BJ (cell line): ENCODE measurements at regions not wholly inside any gene's neighbourhood (a gene's known extent, or its start where the extent isn't known, plus 50 kb on each side); places are given as distances from the start of the nearest gene placed in this dataset.
"Not testable (repeated sequence)": the region's sequence is repeated elsewhere in the genome, so short reads cannot be mapped to it uniquely, and the experiment has no call there.

Experiments
- CTCF ChIA-PET: fragments of 350-600 bp; formaldehyde crosslinking; extraction: SDS; loops from one replicate; lab custom pipeline; 2021; ENCODE audit warnings: antibody characterized with exemption, inconsistent platforms; lab: Yijun Ruan, JAX
- POLR2A ChIA-PET: fragments of 300-600 bp; sonication (Branson Sonifier 250); formaldehyde crosslinking; extraction: SDS; loops from one replicate; lab custom pipeline; 2021; ENCODE audit warnings: antibody characterized with exemption; lab: Charles Lee
- DNase-seq: peaks from one replicate; pipeline ENCODE4 v3.0.0-alpha.2; 2011; ENCODE audit warnings: low read depth
- H3K27me3 ChIP-seq: 2 replicates; pipeline ENCODE4 v1.6.0; 2011; ENCODE audit warnings: low read length; ENCODE audit not compliant: control insufficient read depth, insufficient read depth
- H3K36me3 ChIP-seq: 2 replicates; pipeline ENCODE4 v1.5.1; 2011; ENCODE audit warnings: low read length; ENCODE audit not compliant: control insufficient read depth, insufficient read depth
- H3K4me3 ChIP-seq: 2 replicates; pipeline ENCODE4 v1.5.1; 2011; ENCODE audit warnings: low read depth, mild to moderate bottlenecking, control low read depth, low read length
- TF ChIP-seq, protein P1 (sequence below): IDR thresholded peaks from 2 replicates; pipeline ENCODE4 v1.5.1; 2011; ENCODE audit warnings: low read depth, mild to moderate bottlenecking, control low read depth, inconsistent platforms, low read length, moderate library complexity; ENCODE audit not compliant: insufficient read depth

DNA sequence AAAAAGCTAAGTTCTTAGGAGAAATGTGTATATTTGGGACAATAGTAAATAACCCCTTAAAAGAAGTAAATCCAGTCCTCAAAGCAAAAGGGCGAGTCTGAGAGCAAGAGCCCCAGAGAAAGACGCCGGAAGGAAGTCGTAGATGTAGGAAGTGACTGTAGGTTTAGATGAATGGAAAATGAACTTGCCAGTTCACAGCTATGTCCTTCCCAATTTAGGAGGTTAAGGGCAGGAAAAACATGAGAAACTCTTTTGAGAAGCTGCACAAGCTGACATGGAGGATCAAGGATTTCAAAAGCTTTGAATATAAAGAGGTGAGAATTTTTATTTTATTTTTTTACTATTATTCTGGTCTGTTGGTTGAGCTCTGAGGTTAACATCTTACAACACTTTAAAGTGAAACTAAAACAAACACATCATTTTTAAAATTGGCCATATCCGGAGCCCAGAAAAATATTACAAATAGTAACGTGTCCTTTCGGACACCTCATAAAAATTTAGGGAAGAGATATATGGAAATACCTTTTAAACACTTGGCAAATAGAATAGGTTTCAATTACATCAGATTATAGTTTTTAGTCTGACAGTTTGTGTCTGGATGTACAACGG is 1178.6 kb downstream of the MRPL39 start:
- no peaks in the 10 kb centered on the region for H3K36me3 ChIP-seq
- no peaks in the 10 kb centered on the region for H3K27me3 ChIP-seq
- no peak for DNase-seq
- TF ChIP-seq, protein P1, sequence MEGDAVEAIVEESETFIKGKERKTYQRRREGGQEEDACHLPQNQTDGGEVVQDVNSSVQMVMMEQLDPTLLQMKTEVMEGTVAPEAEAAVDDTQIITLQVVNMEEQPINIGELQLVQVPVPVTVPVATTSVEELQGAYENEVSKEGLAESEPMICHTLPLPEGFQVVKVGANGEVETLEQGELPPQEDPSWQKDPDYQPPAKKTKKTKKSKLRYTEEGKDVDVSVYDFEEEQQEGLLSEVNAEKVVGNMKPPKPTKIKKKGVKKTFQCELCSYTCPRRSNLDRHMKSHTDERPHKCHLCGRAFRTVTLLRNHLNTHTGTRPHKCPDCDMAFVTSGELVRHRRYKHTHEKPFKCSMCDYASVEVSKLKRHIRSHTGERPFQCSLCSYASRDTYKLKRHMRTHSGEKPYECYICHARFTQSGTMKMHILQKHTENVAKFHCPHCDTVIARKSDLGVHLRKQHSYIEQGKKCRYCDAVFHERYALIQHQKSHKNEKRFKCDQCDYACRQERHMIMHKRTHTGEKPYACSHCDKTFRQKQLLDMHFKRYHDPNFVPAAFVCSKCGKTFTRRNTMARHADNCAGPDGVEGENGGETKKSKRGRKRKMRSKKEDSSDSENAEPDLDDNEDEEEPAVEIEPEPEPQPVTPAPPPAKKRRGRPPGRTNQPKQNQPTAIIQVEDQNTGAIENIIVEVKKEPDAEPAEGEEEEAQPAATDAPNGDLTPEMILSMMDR = no peak
- POLR2A ChIA-PET = no interaction called here
- H3K4me3 ChIP-seq = no peak overlapping the region
- CTCF ChIA-PET = no interaction called here

DNA sequence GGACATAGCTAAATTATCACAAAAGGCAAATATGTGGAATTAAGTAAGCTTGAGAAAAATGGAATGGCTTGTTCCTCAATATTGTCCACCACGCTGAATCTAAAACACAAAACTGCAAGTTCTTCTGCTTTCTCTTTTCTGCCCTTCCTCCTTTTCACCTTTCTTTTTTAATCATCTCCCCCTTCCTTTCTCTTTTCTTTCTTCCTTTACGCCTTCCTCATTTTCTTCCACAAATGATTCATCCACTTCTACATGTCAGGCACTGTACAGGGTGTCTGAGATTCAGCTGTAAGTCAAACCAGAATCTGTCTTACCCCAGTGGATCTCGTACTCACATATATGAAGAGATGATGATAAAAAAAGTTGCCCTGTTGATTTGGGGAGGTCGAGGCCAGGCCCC is 1182.5 kb downstream of the MRPL39 start:
- POLR2A ChIA-PET = no interaction called here
- TF ChIP-seq, protein P1 = no peak

DNA sequence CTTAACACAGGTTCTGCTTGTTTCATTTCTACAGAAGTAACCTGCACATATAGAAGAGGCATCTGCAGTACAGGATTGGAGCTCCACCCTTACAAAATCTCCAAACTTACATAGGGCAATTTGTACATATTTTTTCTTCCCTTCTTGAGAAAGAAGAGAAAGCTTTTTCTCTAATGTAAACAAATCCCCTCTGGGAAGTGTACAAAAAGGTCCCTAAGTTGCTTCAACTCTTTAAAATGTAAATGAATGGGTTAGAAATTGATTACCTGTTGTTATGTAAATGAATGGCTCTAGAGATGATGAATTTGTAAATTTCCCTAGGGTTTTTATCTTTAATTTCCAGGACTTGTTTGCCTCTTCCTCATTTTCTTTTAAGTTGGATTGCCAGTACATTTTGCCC is 1183.7 kb downstream of the MRPL39 start:
- H3K4me3 ChIP-seq = no peak overlapping the region
- no peaks in the 10 kb centered on the region for H3K36me3 ChIP-seq
- H3K27me3 ChIP-seq = no peaks in the 10 kb centered on the region
- CTCF ChIA-PET = no interaction called here
- POLR2A ChIA-PET = no interaction called here
- TF ChIP-seq, protein P1 = no peak
- no peak for DNase-seq

More for the DNA sequence above, 1182.5 kb downstream of the MRPL39 start:
- no peaks in the 10 kb centered on the region for H3K36me3 ChIP-seq
- H3K27me3 ChIP-seq = no peaks in the 10 kb centered on the region
- no peak for DNase-seq
- no peak overlapping the region for H3K4me3 ChIP-seq
- CTCF ChIA-PET = no interaction called here

DNA sequence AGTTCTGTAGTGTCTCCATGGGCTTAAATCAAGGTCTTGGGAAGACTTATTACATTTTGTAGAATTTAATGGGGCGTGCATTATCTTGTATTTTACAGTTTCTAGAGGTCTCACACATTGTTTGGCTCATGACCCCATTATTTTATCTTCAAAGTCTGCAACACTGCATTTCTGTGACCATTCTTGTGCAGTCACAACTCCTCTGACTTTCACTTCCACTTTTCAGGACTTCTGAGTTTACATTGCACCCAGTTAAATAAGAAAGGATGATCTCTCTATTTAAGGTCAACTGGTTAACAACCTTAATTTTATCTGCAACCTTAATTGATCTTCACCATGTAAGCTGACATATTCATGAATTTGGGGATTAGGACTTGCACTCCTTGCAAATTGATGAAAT is 1186.6 kb downstream of the MRPL39 start:
- CTCF ChIA-PET = interaction anchor here (0.7 kb wide), 1 partner anchor 171 kb away, joined by 9 read pairs; no protein-coding TSS in a partner anchor
- no peaks in the 10 kb centered on the region for H3K27me3 ChIP-seq
- no peak overlapping the region for H3K4me3 ChIP-seq
- H3K36me3 ChIP-seq = no peaks in the 10 kb centered on the region
- TF ChIP-seq, protein P1 = no peak
- DNase-seq = no peak
- POLR2A ChIA-PET = no interaction called here

DNA sequence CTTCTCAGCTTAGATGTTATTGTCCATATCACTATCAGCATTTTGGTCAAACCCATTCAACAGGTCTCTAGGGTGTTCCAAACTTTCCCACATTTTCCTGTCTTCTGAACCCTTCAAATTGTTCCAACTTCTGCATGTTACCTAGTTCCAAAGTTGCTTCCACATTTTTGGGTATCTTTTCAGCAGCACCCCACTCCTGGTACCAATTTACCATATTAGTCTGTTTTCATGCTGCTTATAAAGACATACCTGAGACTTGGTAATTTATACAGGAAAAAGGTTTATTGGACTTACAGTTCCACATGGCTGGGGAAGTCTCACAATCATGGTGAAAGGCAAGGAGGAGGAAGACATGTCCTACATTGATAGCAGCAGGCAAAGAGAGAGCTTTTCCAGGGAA is 1187.6 kb downstream of the MRPL39 start:
- CTCF ChIA-PET, DNase-seq, POLR2A ChIA-PET, H3K4me3 ChIP-seq, H3K36me3 ChIP-seq, H3K27me3 ChIP-seq: not testable (repeated sequence)

DNA sequence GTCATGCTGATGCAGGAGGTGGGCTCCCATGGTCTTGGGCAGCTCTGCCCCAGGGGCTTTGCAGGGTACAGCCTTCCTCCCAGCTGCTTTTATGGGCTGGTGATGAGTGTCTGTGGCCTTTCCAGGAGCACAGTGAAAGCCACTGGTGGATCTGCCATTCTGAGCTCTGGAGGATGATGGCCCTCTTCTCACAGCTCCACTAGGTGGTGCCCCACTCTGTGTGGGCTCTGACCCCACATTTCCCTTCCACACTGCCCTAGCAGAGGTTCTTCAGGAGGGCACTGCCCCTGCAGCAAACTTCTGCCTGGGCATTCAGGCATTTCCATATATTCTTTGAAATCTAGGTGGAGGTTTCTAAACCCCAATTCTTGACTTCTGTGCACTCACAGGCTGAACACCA is 1188.6 kb downstream of the MRPL39 start:
- CTCF ChIA-PET = no interaction called here
- H3K4me3 ChIP-seq = no peak overlapping the region
- DNase-seq = no peak
- TF ChIP-seq, protein P1 = no peak
- POLR2A ChIA-PET = no interaction called here
- H3K36me3 ChIP-seq = no peaks in the 10 kb centered on the region
- no peaks in the 10 kb centered on the region for H3K27me3 ChIP-seq
